MM.1S (cell line): ENCODE measurements at regions not wholly inside any gene's neighbourhood (a gene's known extent, or its start where the extent isn't known, plus 50 kb on each side); places are given as distances from the start of the nearest gene placed in this dataset.

Source experiments
- DNase-seq: peaks from one replicate; pipeline ENCODE4 v3.0.0-alpha.2; 2015
- H2AFZ ChIP-seq: fragments of 300-600 bp; sonication (generic); 2 replicates; pipeline ENCODE4 v1.6.0; 2016; ENCODE audit warnings: antibody characterized with exemption, low read length
- H3F3A ChIP-seq: fragments of 300-600 bp; sonication (generic); 2 replicates; pipeline ENCODE4 v1.6.1; 2016; ENCODE audit warnings: mild to moderate bottlenecking, antibody characterized with exemption, low read length, moderate library complexity, mixed read lengths; ENCODE audit not compliant: insufficient read depth
- H3K27ac ChIP-seq: fragments of 300-600 bp; sonication (generic); 2 replicates; pipeline ENCODE4 v1.5.1; 2016; ENCODE audit warnings: mild to moderate bottlenecking, low read length
- H3K27me3 ChIP-seq: fragments of 300-600 bp; sonication (generic); replicated peaks from 2 replicates; pipeline ENCODE4 v1.6.0; 2016; ENCODE audit warnings: low read length; ENCODE audit not compliant: insufficient read depth
- H3K36me3 ChIP-seq: fragments of 300-600 bp; sonication (generic); replicated peaks from 2 replicates; pipeline ENCODE4 v1.6.1; 2016; ENCODE audit warnings: mild to moderate bottlenecking, low read length, mixed read lengths; ENCODE audit not compliant: insufficient read depth
- H3K4me1 ChIP-seq: fragments of 300-600 bp; sonication (generic); 2 replicates; pipeline ENCODE4 v1.6.1; 2016; ENCODE audit warnings: low read length, mixed read lengths
- H3K4me2 ChIP-seq: fragments of 300-600 bp; sonication (generic); 2 replicates; pipeline ENCODE4 v1.6.0; 2016; ENCODE audit warnings: low read depth, low read length
- H3K4me3 ChIP-seq: fragments of 300-600 bp; sonication (generic); 2 replicates; pipeline ENCODE4 v1.5.1; 2016; ENCODE audit warnings: low read length, mixed read lengths
- H3K79me2 ChIP-seq: fragments of 300-600 bp; sonication (generic); 2 replicates; pipeline ENCODE4 v1.6.1; 2016; ENCODE audit warnings: mixed run types, low read length, mixed read lengths
- H3K9ac ChIP-seq: fragments of 300-600 bp; sonication (generic); 2 replicates; pipeline ENCODE4 v1.6.1; 2016; ENCODE audit warnings: low read length, mixed read lengths
- H3K9me2 ChIP-seq: fragments of 300-600 bp; sonication (generic); replicated peaks from 2 replicates; pipeline ENCODE4 v1.6.1; 2016; ENCODE audit warnings: mild to moderate bottlenecking, low read length, mixed read lengths; ENCODE audit not compliant: insufficient read depth
- H3K9me3 ChIP-seq: fragments of 300-600 bp; sonication (generic); replicated peaks from 2 replicates; pipeline ENCODE4 v1.6.1; 2016; ENCODE audit warnings: mild to moderate bottlenecking, low read length, mixed read lengths; ENCODE audit not compliant: insufficient read depth
- H4K20me1 ChIP-seq: fragments of 300-600 bp; sonication (generic); 2 replicates; pipeline ENCODE4 v1.6.1; 2016; ENCODE audit warnings: mild to moderate bottlenecking, low read length, moderate library complexity, mixed read lengths; ENCODE audit not compliant: insufficient read depth
- EZH2 ChIP-seq: fragments of 300-600 bp; sonication (generic); optimal IDR thresholded peaks from 2 replicates; pipeline ENCODE3; 2017; ENCODE audit warnings: low read depth, mild to moderate bottlenecking, antibody characterized with exemption, low read length, mixed read lengths
- EZH2phosphoT487 ChIP-seq: fragments of 300-600 bp; sonication (generic); IDR thresholded peaks from 2 replicates; pipeline ENCODE4 v1.6.1; 2018; ENCODE audit warnings: antibody characterized with exemption, low read length
- TF ChIP-seq, protein P1 (sequence below): fragments of 300-600 bp; sonication (generic); IDR thresholded peaks from 2 replicates; pipeline ENCODE4 v1.5.1; 2016; ENCODE audit warnings: antibody characterized with exemption, low read length, mixed read lengths

DNA sequence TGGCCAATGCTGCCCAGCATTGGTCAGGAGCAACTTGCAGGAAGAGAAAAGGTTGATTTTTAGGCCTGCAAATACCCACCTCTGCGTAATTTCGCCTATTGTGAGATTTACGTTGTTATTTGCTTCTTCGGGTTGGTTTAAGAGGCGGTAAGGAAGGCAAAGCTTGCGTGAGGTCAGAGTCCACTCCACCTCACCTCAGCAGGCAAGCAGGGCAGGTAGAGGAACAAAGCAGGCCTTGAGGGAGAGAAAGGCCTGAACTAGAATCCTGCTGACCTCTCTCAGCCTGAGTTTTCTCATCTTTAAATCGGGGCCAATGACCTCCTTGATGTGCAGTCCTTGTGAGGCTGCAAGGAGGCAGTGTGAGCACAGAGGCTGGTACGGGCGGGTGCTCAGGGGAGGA, 239.1 kb downstream of the CDC5L start:
- no peak for TF ChIP-seq EZH2
- TF ChIP-seq, protein P1, sequence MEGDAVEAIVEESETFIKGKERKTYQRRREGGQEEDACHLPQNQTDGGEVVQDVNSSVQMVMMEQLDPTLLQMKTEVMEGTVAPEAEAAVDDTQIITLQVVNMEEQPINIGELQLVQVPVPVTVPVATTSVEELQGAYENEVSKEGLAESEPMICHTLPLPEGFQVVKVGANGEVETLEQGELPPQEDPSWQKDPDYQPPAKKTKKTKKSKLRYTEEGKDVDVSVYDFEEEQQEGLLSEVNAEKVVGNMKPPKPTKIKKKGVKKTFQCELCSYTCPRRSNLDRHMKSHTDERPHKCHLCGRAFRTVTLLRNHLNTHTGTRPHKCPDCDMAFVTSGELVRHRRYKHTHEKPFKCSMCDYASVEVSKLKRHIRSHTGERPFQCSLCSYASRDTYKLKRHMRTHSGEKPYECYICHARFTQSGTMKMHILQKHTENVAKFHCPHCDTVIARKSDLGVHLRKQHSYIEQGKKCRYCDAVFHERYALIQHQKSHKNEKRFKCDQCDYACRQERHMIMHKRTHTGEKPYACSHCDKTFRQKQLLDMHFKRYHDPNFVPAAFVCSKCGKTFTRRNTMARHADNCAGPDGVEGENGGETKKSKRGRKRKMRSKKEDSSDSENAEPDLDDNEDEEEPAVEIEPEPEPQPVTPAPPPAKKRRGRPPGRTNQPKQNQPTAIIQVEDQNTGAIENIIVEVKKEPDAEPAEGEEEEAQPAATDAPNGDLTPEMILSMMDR, result no peak
- TF ChIP-seq EZH2phosphoT487, result no peak
- no peak overlapping the region for H3K9ac ChIP-seq

GRCh38 chr6:44627091-44627882, 239.8 kb downstream of the CDC5L start:
- H3K9ac ChIP-seq, result no peak overlapping the region
- H3K36me3 ChIP-seq, result no peaks in the 10 kb centered on the region
- no peaks in the 10 kb centered on the region for H3F3A ChIP-seq
- no peaks in the 10 kb centered on the region for H3K27me3 ChIP-seq
- no peaks in the 10 kb centered on the region for H4K20me1 ChIP-seq
- TF ChIP-seq, protein P1, result no peak
- TF ChIP-seq EZH2phosphoT487 (no peak), EZH2 (no peak)
- no peaks in the 10 kb centered on the region for H3K9me3 ChIP-seq
- no peak overlapping the region for H3K27ac ChIP-seq
- no peak overlapping the region for H2AFZ ChIP-seq
- DNase-seq, result no peak
- H3K4me2 ChIP-seq, result no peak overlapping the region
- no peak overlapping the region for H3K4me3 ChIP-seq
- no peaks in the 10 kb centered on the region for H3K79me2 ChIP-seq
- no peaks in the 10 kb centered on the region for H3K4me1 ChIP-seq
- no peaks in the 10 kb centered on the region for H3K9me2 ChIP-seq

More for the DNA sequence above, 239.1 kb downstream of the CDC5L start:
- no peaks in the 10 kb centered on the region for H3K27me3 ChIP-seq
- no peak overlapping the region for H3K4me2 ChIP-seq
- no peak for DNase-seq
- no peaks in the 10 kb centered on the region for H3K36me3 ChIP-seq
- no peaks in the 10 kb centered on the region for H3K79me2 ChIP-seq
- H2AFZ ChIP-seq, result no peak overlapping the region
- H3K9me2 ChIP-seq, result no peaks in the 10 kb centered on the region
- H3F3A ChIP-seq, result no peaks in the 10 kb centered on the region
- H3K27ac ChIP-seq, result no peak overlapping the region
- H3K4me3 ChIP-seq, result no peak overlapping the region
- no peaks in the 10 kb centered on the region for H3K4me1 ChIP-seq
- no peaks in the 10 kb centered on the region for H4K20me1 ChIP-seq
- no peaks in the 10 kb centered on the region for H3K9me3 ChIP-seq

DNA sequence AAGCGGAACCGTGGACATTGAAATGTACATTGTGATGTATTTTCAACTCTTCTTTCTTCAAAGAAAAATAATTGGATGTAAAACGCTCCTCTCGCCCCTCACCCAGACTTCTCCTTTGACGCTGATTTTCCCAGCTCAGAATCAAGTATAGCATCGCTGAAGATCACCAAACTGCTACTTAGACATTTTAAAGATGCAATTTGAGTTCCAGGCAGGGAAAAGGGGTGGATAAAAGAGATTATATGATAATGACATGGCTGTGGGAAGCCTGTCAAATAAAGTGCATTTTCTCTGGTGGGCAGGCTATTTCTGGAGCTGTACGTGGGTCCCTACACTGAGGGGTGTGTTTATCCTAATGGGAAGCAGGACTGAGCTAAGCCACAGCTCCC, 240.4 kb downstream of the CDC5L start:
- Histone ChIP-seq H3K4me3 (no peak overlapping the region), H3K9me3 (no peaks in the 10 kb centered on the region), H4K20me1 (no peaks in the 10 kb centered on the region), H3F3A (no peaks in the 10 kb centered on the region), H3K9ac (no peak overlapping the region), H2AFZ (no peak overlapping the region), H3K4me2 (no peak overlapping the region), H3K79me2 (no peaks in the 10 kb centered on the region), H3K36me3 (no peaks in the 10 kb centered on the region), H3K4me1 (no peaks in the 10 kb centered on the region), H3K27ac (no peak overlapping the region), H3K9me2 (no peaks in the 10 kb centered on the region), H3K27me3 (no peaks in the 10 kb centered on the region)
- DNase-seq, result no peak
- no peak for TF ChIP-seq EZH2phosphoT487
- TF ChIP-seq, protein P1, result no peak
- no peak for TF ChIP-seq EZH2
